Ishikawa (cell line): ENCODE measurements at regions not wholly inside any gene's neighbourhood (a gene's known extent, or its start where the extent isn't known, plus 50 kb on each side); places are given as distances from the start of the nearest gene placed in this dataset.

Source experiments
- EGR1 ChIP-seq: IDR thresholded peaks from 2 replicates; pipeline ENCODE4 v1.6.1; 2012
- FOXM1 ChIP-seq: IDR thresholded peaks from 2 replicates; pipeline ENCODE4 v1.6.1; 2012; ENCODE audit warnings: low read depth, borderline replicate concordance
- RAD21 ChIP-seq: IDR thresholded peaks from 2 replicates; pipeline ENCODE4 v1.6.1; 2012; ENCODE audit warnings: low read depth
- TAF1 ChIP-seq: IDR thresholded peaks from 2 replicates; pipeline ENCODE4 v1.6.1; 2012; ENCODE audit warnings: low read depth, mild to moderate bottlenecking
- TF ChIP-seq, protein P1 (sequence below): IDR thresholded peaks from 2 replicates; pipeline ENCODE4 v1.6.1; 2012
- TF ChIP-seq, protein P2 (sequence below): IDR thresholded peaks from 2 replicates; pipeline ENCODE4 v1.6.1; 2012; ENCODE audit warnings: low read depth, mild to moderate bottlenecking

DNA sequence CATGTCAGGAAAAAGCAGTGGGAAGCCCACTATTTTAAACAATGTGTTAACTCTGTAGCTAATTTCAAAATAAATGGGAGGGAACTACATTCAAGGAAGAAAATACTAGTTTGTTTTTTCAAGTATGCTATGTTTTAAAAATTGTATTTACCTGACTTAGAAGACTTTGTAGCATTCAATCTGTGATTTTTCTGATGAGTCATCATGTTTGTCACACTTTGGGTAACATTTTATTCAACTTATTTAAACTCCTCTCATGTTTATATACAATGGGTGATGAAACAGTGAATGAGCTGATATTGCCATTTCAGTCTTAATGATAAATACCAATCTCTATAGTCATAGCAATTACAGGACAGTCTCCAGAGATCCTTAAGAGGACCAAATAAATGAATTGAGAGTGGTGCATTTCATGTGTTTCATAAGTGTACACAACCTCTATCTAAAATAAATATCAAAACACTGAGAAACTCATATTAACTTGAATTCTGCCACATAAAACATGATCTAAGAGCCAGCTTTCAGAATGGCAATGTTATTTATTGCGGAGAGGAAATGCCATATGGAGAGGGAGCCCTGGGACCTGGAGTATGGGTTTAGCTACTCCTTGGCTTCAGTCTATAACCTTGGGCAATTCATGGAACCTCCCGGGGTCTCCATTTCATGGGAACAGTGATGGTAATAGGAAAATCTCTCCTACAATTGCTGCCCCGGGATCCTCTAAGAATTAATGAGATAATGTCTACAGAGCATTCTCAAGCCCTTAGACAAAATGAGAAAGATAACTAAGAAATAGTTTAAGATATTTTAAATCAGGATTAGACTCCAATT lies 913.9 kb downstream of the TLE4 start:
- TF ChIP-seq RAD21 = no peak
- TF ChIP-seq EGR1 = no peak
- TF ChIP-seq, protein P1, sequence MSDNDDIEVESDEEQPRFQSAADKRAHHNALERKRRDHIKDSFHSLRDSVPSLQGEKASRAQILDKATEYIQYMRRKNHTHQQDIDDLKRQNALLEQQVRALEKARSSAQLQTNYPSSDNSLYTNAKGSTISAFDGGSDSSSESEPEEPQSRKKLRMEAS = no peak
- TF ChIP-seq, protein P2, sequence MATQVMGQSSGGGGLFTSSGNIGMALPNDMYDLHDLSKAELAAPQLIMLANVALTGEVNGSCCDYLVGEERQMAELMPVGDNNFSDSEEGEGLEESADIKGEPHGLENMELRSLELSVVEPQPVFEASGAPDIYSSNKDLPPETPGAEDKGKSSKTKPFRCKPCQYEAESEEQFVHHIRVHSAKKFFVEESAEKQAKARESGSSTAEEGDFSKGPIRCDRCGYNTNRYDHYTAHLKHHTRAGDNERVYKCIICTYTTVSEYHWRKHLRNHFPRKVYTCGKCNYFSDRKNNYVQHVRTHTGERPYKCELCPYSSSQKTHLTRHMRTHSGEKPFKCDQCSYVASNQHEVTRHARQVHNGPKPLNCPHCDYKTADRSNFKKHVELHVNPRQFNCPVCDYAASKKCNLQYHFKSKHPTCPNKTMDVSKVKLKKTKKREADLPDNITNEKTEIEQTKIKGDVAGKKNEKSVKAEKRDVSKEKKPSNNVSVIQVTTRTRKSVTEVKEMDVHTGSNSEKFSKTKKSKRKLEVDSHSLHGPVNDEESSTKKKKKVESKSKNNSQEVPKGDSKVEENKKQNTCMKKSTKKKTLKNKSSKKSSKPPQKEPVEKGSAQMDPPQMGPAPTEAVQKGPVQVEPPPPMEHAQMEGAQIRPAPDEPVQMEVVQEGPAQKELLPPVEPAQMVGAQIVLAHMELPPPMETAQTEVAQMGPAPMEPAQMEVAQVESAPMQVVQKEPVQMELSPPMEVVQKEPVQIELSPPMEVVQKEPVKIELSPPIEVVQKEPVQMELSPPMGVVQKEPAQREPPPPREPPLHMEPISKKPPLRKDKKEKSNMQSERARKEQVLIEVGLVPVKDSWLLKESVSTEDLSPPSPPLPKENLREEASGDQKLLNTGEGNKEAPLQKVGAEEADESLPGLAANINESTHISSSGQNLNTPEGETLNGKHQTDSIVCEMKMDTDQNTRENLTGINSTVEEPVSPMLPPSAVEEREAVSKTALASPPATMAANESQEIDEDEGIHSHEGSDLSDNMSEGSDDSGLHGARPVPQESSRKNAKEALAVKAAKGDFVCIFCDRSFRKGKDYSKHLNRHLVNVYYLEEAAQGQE = no peak
- TF ChIP-seq TAF1 = no peak
- TF ChIP-seq FOXM1 = no peak
